Esophagus squamous epithelium (tissue), 4 donors: ENCODE measurements at regions not wholly inside any gene's neighbourhood (a gene's known extent, or its start where the extent isn't known, plus 50 kb on each side); places are given as distances from the start of the nearest gene placed in this dataset.

Experiments used
- POLR2A ChIP-seq, 4 donors: fragments of 450-650 bp; IDR thresholded peaks; one replicate each; pipeline ENCODE4 v1.6.1; 2017; ENCODE audit warnings: antibody characterized with exemption in 4 of 4, mild to moderate bottlenecking in 4 of 4, moderate library complexity in 3 of 4
- TF ChIP-seq, protein P1 (sequence below), 6 experiments: fragments of 450-650 bp in 4 of 6; fragments of 200-600 bp in 2 of 6; sonication (generic) in 2 of 6; IDR thresholded peaks; one replicate each; pipeline ENCODE4 v1.5.1; 2016 to 2019; ENCODE audit warnings: antibody characterized with exemption in 6 of 6, mild to moderate bottlenecking in 4 of 6, moderate library complexity in 4 of 6

DNA sequence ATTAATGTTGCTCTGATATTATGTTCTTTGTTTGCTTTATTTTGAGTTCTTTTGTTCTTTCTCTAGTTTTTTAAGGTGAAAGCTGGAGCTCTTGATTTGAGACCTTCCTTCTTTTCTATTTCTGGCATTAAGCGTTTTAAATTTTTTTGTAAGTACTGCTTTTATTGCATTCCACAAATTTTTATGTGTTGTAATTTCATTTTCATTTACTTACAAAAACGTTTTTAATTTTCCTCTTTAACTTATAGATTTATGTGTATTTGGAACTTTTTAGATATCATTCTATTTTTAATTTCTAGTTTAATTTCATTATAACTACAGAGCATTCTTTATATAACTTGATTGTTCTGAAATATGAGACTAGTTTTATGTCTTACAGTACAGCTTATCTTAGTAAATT, 395.6 kb downstream of the ETV1 start:
- TF ChIP-seq, protein P1, sequence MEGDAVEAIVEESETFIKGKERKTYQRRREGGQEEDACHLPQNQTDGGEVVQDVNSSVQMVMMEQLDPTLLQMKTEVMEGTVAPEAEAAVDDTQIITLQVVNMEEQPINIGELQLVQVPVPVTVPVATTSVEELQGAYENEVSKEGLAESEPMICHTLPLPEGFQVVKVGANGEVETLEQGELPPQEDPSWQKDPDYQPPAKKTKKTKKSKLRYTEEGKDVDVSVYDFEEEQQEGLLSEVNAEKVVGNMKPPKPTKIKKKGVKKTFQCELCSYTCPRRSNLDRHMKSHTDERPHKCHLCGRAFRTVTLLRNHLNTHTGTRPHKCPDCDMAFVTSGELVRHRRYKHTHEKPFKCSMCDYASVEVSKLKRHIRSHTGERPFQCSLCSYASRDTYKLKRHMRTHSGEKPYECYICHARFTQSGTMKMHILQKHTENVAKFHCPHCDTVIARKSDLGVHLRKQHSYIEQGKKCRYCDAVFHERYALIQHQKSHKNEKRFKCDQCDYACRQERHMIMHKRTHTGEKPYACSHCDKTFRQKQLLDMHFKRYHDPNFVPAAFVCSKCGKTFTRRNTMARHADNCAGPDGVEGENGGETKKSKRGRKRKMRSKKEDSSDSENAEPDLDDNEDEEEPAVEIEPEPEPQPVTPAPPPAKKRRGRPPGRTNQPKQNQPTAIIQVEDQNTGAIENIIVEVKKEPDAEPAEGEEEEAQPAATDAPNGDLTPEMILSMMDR (IDR thresholded peaks at IDR 0.05): no peak
- no peak for TF ChIP-seq POLR2A (IDR thresholded peaks at IDR 0.05)
